ENCODE measurements at regions not wholly inside any gene's neighbourhood (a gene's known extent, or its start where the extent isn't known, plus 50 kb on each side); places are given as distances from the start of the nearest gene placed in this dataset.

DNA sequence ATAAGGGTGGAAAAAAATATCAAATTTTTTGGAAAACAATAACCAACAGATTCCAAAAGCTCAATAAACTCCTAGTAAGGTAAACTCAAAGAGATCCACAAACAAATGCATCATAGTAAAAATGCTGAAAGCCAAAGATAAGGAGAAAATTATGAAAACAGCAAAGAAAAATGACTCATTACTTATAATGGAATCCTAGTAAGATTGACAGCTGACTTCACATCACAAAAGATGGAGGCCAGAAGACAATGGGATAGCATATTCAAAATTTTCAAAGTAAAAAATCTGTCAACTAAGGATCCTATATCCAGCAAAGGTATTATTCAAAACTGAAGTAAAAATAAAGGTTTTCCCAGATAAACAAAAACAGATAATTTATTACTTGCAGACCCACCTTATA is 183.4 kb upstream of the VIPR2 start:
- TF ChIP-seq, protein P1, sequence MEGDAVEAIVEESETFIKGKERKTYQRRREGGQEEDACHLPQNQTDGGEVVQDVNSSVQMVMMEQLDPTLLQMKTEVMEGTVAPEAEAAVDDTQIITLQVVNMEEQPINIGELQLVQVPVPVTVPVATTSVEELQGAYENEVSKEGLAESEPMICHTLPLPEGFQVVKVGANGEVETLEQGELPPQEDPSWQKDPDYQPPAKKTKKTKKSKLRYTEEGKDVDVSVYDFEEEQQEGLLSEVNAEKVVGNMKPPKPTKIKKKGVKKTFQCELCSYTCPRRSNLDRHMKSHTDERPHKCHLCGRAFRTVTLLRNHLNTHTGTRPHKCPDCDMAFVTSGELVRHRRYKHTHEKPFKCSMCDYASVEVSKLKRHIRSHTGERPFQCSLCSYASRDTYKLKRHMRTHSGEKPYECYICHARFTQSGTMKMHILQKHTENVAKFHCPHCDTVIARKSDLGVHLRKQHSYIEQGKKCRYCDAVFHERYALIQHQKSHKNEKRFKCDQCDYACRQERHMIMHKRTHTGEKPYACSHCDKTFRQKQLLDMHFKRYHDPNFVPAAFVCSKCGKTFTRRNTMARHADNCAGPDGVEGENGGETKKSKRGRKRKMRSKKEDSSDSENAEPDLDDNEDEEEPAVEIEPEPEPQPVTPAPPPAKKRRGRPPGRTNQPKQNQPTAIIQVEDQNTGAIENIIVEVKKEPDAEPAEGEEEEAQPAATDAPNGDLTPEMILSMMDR (IDR thresholded peaks at IDR 0.05), result no peak
- no peak for TF ChIP-seq POLR2A (IDR thresholded peaks at IDR 0.05)

All from vagina (tissue), 2 donors.